HG03558 (cell line): ENCODE measurements at regions not wholly inside any gene's neighbourhood (a gene's known extent, or its start where the extent isn't known, plus 50 kb on each side); places are given as distances from the start of the nearest gene placed in this dataset.

Experiments
- ATAC-seq: cut with Tn5 transposase; IDR thresholded peaks from one replicate; pipeline ENCODE4 v1.9.1; 2021; ENCODE audit warnings: moderate number of reproducible peaks; ENCODE audit not compliant: unreplicated experiment; ENCODE audit errors: extremely low read depth

GRCh38 chr20:16220826-16221225, 352.4 kb downstream of the KIF16B start:
- no peak for ATAC-seq

GRCh38 chr20:16219182-16219581, 354.1 kb downstream of the KIF16B start:
- ATAC-seq: no peak

- no peak for ATAC-seq
These were observed 356.4 kb downstream of the KIF16B start for GRCh38 chr20:16216914-16217230.

GRCh38 chr20:16216227-16216913, 356.9 kb downstream of the KIF16B start:
- no peak for ATAC-seq

- ATAC-seq: no peak
These were observed 358.2 kb downstream of the KIF16B start for GRCh38 chr20:16215041-16215440.

- ATAC-seq: no peak
These were observed 360.5 kb downstream of the KIF16B start for GRCh38 chr20:16212790-16213189.

- no peak for ATAC-seq
These were observed 363.3 kb downstream of the KIF16B start for GRCh38 chr20:16209951-16210361.

GRCh38 chr20:16209357-16209756, 363.9 kb downstream of the KIF16B start:
- no peak for ATAC-seq

GRCh38 chr20:16208443-16208842, 364.8 kb downstream of the KIF16B start:
- ATAC-seq: no peak

GRCh38 chr20:16206817-16207216, 366.4 kb downstream of the KIF16B start:
- no peak for ATAC-seq

- ATAC-seq: no peak
These were observed 367.7 kb downstream of the KIF16B start for GRCh38 chr20:16205507-16205906.

GRCh38 chr20:16203096-16203495, 370.2 kb downstream of the KIF16B start:
- ATAC-seq: no peak

GRCh38 chr20:16201191-16201590, 372.1 kb downstream of the KIF16B start:
- ATAC-seq: no peak

- no peak for ATAC-seq
These were observed 375.6 kb downstream of the KIF16B start for GRCh38 chr20:16197696-16198095.

- ATAC-seq: no peak
These were observed 377.6 kb downstream of the KIF16B start for GRCh38 chr20:16195671-16196070.

- no peak for ATAC-seq
These were observed 378.5 kb downstream of the KIF16B start for GRCh38 chr20:16194617-16195360.

GRCh38 chr20:16191496-16191895, 381.8 kb downstream of the KIF16B start:
- ATAC-seq: no peak

GRCh38 chr20:16189371-16189770, 383.9 kb downstream of the KIF16B start:
- no peak for ATAC-seq

- no peak for ATAC-seq
These were observed 385.2 kb downstream of the KIF16B start for GRCh38 chr20:16187956-16188616.

- no peak for ATAC-seq
These were observed 393.3 kb downstream of the KIF16B start for GRCh38 chr20:16179919-16180318.

GRCh38 chr20:16179371-16179770, 393.9 kb downstream of the KIF16B start:
- no peak for ATAC-seq
